Right lobe of liver (tissue), 6 donors: ENCODE measurements at regions not wholly inside any gene's neighbourhood (a gene's known extent, or its start where the extent isn't known, plus 50 kb on each side); places are given as distances from the start of the nearest gene placed in this dataset.

Experiments used
- ATAC-seq, 4 donors: fragments of 200-7000 bp; cut with Tn5 transposase; one replicate each; pipeline ENCODE4 v1.9.1; 2020; ENCODE audit warnings: mild to moderate bottlenecking in 4 of 4, moderate library complexity in 4 of 4
- DNase-seq, 3 donors: peaks; one replicate each; pipeline ENCODE4 v3.0.0-alpha.2; 2020
- H3K27ac ChIP-seq, 3 donors: fragments of 200-600 bp; one replicate each; pipeline ENCODE4 v1.8.0; 2022
- H3K27me3 ChIP-seq, 2 donors: fragments of 200-600 bp; one replicate each; pipeline ENCODE4 v1.8.0; 2022
- H3K36me3 ChIP-seq, 4 donors: fragments of 200-600 bp; sonication (generic) in 1 of 4; one replicate each; pipeline versions ENCODE4 v1.5.1 to v1.8.0; 2017 to 2022; ENCODE audit warnings: control low read depth in 1 of 4
- H3K4me1 ChIP-seq, 4 donors: fragments of 200-600 bp; sonication (generic) in 1 of 4; one replicate each; pipeline versions ENCODE4 v1.5.1 to v1.8.0; 2017 to 2022; ENCODE audit warnings: control low read depth in 1 of 4
- H3K4me3 ChIP-seq, 3 donors: fragments of 200-600 bp; one replicate each; pipeline ENCODE4 v1.8.0; 2022
- H3K9me3 ChIP-seq, 4 donors: fragments of 200-600 bp; sonication (generic) in 1 of 4; one replicate each; pipeline versions ENCODE4 v1.5.1 to v1.8.0; 2017 to 2022; ENCODE audit warnings: control low read depth in 1 of 4
- POLR2A ChIP-seq: fragments of 450-650 bp; IDR thresholded peaks from one replicate; pipeline ENCODE4 v1.6.1; 2017; ENCODE audit warnings: antibody characterized with exemption, mild to moderate bottlenecking
- WGBS: methylation state at CpG from one replicate; pipeline ENCODE4 v1.1.6; 2018; ENCODE audit warnings: low coverage, low lambda C conversion rate; ENCODE audit not compliant: insufficient coverage; ENCODE audit errors: missing lambda C conversion rate; 5-methylcytosine and 5-hydroxymethylcytosine counted together
- intact Hi-C, 2 donors: fragments of 100-400 bp; cut with DNase I; formaldehyde crosslinking; loops; one replicate each; pipeline versions ENCODE4 v1.11.2 to v1.14.1; 2022
- TF ChIP-seq, protein P1 (sequence below), 4 donors: fragments of 200-600 bp in 3 of 4; fragments of 450-650 bp in 1 of 4; IDR thresholded peaks; one replicate each; pipeline versions ENCODE4 v1.5.1 to v1.8.0; 2016 to 2022; ENCODE audit warnings: antibody characterized with exemption in 4 of 4, mild to moderate bottlenecking in 2 of 4
- donor health status: DM: no; HTN: yes; CAD: no.
- donor health status: DM: no; HTN: no; CAD: no.
- donor health status: DM: no; HTN: no; CAD: no.
- donor health status: DM: no; HTN: yes; CAD: no.
- donor health status: DM: no; HTN: yes; CAD: no.

DNA sequence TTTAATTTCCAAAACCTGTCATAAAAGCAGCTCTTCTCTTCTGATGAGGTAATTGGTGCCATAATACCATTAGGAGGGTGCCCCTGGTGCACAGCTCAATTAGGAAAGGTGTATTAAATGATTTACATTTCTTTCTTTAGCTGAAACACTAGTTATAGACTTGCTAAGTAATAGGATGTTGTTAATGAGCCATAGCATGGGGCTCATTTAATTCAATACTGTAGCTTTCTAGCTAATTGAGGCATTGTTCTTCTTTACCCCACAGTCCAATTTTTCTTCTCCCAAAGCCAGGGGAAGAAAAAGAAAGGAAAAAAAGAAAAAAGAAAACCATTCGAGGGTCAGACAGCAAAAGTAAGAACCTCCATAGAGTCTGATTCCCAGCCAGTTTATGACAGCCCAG is 164.0 kb upstream of the HES1 start:
- Histone ChIP-seq H3K27ac (no peak overlapping the region), H3K4me3 (no peak overlapping the region), H3K27me3 (no peaks in the 10 kb centered on the region), H3K9me3 (no peaks in the 10 kb centered on the region), H3K36me3 (no peaks in the 10 kb centered on the region), H3K4me1 (peaks cover 0 to 11% (median 2%) of the 10 kb centered on the region in 4 donors)
- no peak for TF ChIP-seq POLR2A
- TF ChIP-seq, protein P1, sequence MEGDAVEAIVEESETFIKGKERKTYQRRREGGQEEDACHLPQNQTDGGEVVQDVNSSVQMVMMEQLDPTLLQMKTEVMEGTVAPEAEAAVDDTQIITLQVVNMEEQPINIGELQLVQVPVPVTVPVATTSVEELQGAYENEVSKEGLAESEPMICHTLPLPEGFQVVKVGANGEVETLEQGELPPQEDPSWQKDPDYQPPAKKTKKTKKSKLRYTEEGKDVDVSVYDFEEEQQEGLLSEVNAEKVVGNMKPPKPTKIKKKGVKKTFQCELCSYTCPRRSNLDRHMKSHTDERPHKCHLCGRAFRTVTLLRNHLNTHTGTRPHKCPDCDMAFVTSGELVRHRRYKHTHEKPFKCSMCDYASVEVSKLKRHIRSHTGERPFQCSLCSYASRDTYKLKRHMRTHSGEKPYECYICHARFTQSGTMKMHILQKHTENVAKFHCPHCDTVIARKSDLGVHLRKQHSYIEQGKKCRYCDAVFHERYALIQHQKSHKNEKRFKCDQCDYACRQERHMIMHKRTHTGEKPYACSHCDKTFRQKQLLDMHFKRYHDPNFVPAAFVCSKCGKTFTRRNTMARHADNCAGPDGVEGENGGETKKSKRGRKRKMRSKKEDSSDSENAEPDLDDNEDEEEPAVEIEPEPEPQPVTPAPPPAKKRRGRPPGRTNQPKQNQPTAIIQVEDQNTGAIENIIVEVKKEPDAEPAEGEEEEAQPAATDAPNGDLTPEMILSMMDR (IDR thresholded peaks at IDR 0.05), result no peak
- no peak for ATAC-seq
- DNase-seq, result no peak
- WGBS, result 91% methylated on average over 1 of the region's 1 CpG
- intact Hi-C loops, result no loop called here

DNA sequence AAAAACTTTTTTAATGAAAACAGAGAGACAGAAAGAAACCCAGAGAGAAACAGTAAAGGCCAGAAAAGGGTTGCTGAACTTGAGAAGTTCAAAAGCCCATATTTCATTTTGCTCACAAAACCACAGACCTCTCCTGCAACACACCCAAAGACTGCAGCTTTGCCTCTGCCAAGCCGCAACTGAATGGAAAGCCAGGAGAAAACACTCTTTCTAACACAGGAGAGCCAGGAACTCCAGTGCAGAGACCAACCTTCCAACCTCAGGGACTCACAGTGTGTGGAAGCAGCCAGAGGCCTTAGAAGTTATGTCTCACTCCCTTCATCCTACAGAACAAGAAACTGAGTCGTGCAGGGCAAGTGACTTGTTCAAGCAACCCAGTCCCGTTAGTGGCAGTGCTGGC is 163.1 kb upstream of the HES1 start:
- peaks cover 0 to 11% (median 2%) of the 10 kb centered on the region in 4 donors for H3K4me1 ChIP-seq
- no peak for ATAC-seq
- intact Hi-C loops, result no loop called here
- no peak for DNase-seq
- TF ChIP-seq, protein P1 (IDR thresholded peaks at IDR 0.05), result no peak
- TF ChIP-seq POLR2A, result no peak
- WGBS, result 86% methylated on average over 2 of the region's 3 CpGs
- no peaks in the 10 kb centered on the region for H3K36me3 ChIP-seq
- H3K27me3 ChIP-seq, result no peaks in the 10 kb centered on the region
- no peaks in the 10 kb centered on the region for H3K9me3 ChIP-seq
- no peak overlapping the region for H3K27ac ChIP-seq
- H3K4me3 ChIP-seq, result no peak overlapping the region

DNA sequence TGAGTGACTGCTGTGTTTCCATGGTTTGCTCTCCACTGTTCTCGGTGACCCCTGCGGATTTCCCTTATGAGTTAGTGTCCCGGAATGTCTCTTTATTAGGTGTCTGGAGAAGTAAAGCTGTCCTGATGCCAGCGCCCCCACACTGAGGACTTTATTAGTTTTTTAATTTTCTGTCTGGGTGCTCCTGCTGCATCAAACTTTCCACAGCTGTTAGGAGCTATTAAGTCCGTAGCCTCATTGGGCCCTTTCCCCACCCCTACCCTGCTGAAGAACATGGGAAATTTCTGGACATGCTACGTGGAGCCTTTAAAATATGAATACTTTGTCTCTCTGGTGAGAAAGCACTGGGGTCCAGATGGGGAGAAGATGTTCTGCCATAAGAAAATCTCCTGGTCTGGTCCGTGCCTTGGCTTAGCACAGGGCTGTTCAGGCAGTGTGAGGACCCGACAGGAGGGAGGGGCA is 161.7 kb upstream of the HES1 start:
- ATAC-seq, result no peak
- H3K27ac ChIP-seq, result no peak overlapping the region
- intact Hi-C loops, result no loop called here

DNA sequence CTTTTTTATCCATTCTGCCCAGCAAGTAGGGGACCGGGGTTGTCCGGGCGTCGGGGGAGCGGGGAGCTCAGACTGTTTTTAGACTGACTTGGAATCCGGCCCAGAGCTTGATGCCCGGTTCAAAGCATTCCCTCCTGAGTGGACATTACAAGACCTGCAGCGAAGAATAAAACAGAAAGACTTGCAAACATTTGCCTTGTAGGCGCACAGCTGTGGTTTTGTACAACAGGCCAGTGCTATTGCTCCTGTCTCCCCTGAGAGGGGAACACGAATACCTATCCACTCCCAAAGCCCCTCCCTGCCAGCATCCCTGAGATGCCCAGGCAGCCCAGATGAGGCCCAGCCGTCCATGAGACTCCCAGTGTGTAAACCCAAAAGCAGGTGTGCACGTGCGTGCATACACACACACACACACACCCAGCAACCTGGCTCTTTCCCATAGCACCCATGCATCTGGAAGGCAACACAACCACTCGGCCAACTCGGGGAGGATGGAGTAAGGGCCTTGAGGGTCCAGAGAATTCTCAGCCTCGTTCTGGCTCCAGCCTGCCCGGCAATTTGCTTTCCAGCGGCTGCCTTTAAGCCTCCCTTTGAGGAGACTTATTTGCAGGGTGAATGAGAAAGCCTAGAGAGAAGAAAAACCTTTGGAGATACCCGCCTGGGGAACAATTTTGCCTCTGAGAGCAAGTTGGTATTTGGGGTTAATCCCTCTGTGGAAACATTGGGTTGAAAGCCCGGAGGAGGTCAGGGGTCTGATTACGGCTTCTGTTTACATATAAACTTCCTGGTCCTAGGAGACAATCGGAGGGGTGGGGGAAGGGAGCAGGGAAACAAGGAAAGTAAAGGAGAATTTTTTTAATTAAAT is 161.0 kb upstream of the HES1 start:
- WGBS, result 53% methylated on average over 11 of the region's 22 CpGs
- peaks cover 0 to 11% (median 2%) of the 10 kb centered on the region in 4 donors for H3K4me1 ChIP-seq
- ATAC-seq (peak in 3 of 4 donors; percentile 54 to 70 (median 63)), DNase-seq (no peak)
- no peak overlapping the region for H3K27ac ChIP-seq
- H3K27me3 ChIP-seq, result no peaks in the 10 kb centered on the region
- H3K4me3 ChIP-seq, result no peak overlapping the region
- TF ChIP-seq POLR2A, result no peak
- TF ChIP-seq, protein P1 (IDR thresholded peaks at IDR 0.05), result no peak
- H3K36me3 ChIP-seq, result no peaks in the 10 kb centered on the region
- intact Hi-C loops, result no loop called here
- no peaks in the 10 kb centered on the region for H3K9me3 ChIP-seq

More for the DNA sequence above, 161.7 kb upstream of the HES1 start:
- H3K4me3 ChIP-seq, result no peak overlapping the region
- no peaks in the 10 kb centered on the region for H3K9me3 ChIP-seq
- no peaks in the 10 kb centered on the region for H3K27me3 ChIP-seq
- peaks cover 0 to 11% (median 2%) of the 10 kb centered on the region in 4 donors for H3K4me1 ChIP-seq
- TF ChIP-seq, protein P1 (IDR thresholded peaks at IDR 0.05), result no peak
- no peak for TF ChIP-seq POLR2A
- no peaks in the 10 kb centered on the region for H3K36me3 ChIP-seq
- DNase-seq, result no peak
- 68% methylated on average over 7 of the region's 8 CpGs for WGBS
